Endothelial cell of umbilical vein (primary cell): ENCODE measurements at regions not wholly inside any gene's neighbourhood (a gene's known extent, or its start where the extent isn't known, plus 50 kb on each side); places are given as distances from the start of the nearest gene placed in this dataset.

Experiments used
- BruUV-seq: library from RNA; stranded (reverse); fragments of 400-500 nt; replicated peaks from 2 replicates; lab custom pipeline; 2021; lab: Mats Ljungman, UMichigan
- CTCF ChIA-PET: fragments of 300-600, 350-600 bp; sonication (Branson Sonifier 250); formaldehyde crosslinking; loops from one replicate; lab custom pipeline; 2021; ENCODE audit warnings: antibody characterized with exemption, inconsistent platforms; lab: Charles Lee
- POLR2A ChIA-PET: fragments of 300-600, 350-600 bp; sonication (Branson Sonifier 250); formaldehyde crosslinking; loops from one replicate; lab custom pipeline; 2021; ENCODE audit warnings: antibody characterized with exemption, inconsistent platforms; lab: Charles Lee
- DNase-seq: peaks from one replicate; pipeline ENCODE4 v3.0.0-alpha.2; 2011; ENCODE audit warnings: low read depth, low spot score
- FAIRE-seq: peaks from 2 replicates; lab custom pipeline; 2011; peaks lifted over from hg19 to GRCh38; lab: Jason Lieb, UNC
- H2AFZ ChIP-seq: 2 replicates; pipeline ENCODE4 v1.6.0; 2012; ENCODE audit warnings: low read depth, low read length, control low read depth, inconsistent platforms
- H3K27ac ChIP-seq: 2 replicates; pipeline ENCODE4 v1.5.1; 2011; ENCODE audit warnings: low read depth, mild to moderate bottlenecking, control low read depth, low read length, moderate library complexity; ENCODE audit not compliant: insufficient read depth
- H3K27me3 ChIP-seq, 2 experiments: 2 replicates each; pipeline versions ENCODE4 v1.6.0 to v1.6.1; 2011; ENCODE audit warnings: low read length in 2 of 2, mixed read lengths in 1 of 2; ENCODE audit not compliant: control insufficient read depth in 2 of 2, insufficient read depth in 2 of 2
- H3K36me3 ChIP-seq, 2 experiments: 2 replicates in 1 of 2; 3 replicates in 1 of 2; pipeline ENCODE4 v1.5.1; 2011; ENCODE audit warnings: low read length in 2 of 2, mild to moderate bottlenecking in 1 of 2, moderate library complexity in 1 of 2; ENCODE audit not compliant: control insufficient read depth in 2 of 2, insufficient read depth in 2 of 2; ENCODE audit errors: extremely low read depth in 1 of 2
- H3K4me1 ChIP-seq: 3 replicates; pipeline ENCODE4 v1.5.1; 2011; ENCODE audit warnings: mild to moderate bottlenecking, low read length; ENCODE audit not compliant: control insufficient read depth, insufficient read depth; ENCODE audit errors: extremely low read depth
- H3K4me2 ChIP-seq: 2 replicates; pipeline ENCODE4 v1.6.1; 2011; ENCODE audit warnings: low read length, control low read depth, mixed read lengths; ENCODE audit not compliant: insufficient read depth
- H3K4me3 ChIP-seq, 3 experiments: fragments of 200-600 bp in 1 of 3; sonication (generic), shearing (Covaris generic) in 1 of 3; replicated peaks in 1 of 3; 2 replicates each; pipeline ENCODE4 v1.5.1; 2011 to 2016; ENCODE audit warnings: control low read depth in 3 of 3, low read length in 3 of 3, mild to moderate bottlenecking in 2 of 3, inconsistent platforms in 1 of 3, low read depth in 1 of 3, moderate library complexity in 1 of 3; ENCODE audit not compliant: insufficient read depth in 1 of 3
- H3K79me2 ChIP-seq: 2 replicates; pipeline ENCODE4 v1.6.0; 2012; ENCODE audit warnings: low read length, inconsistent platforms; ENCODE audit not compliant: control insufficient read depth, insufficient read depth
- H3K9ac ChIP-seq: replicated peaks from 2 replicates; pipeline ENCODE3; 2011; ENCODE audit warnings: low read length, control low read depth; ENCODE audit not compliant: insufficient read depth; ENCODE audit errors: extremely low read depth
- H3K9me1 ChIP-seq: replicated peaks from 3 replicates; pipeline ENCODE4 v1.6.0; 2011; ENCODE audit warnings: mild to moderate bottlenecking, low read length; ENCODE audit not compliant: control insufficient read depth, insufficient read depth; ENCODE audit errors: extremely low read depth
- H3K9me3 ChIP-seq: replicated peaks from 2 replicates; pipeline ENCODE4 v1.5.1; 2012; ENCODE audit warnings: low read length, inconsistent platforms; ENCODE audit not compliant: control insufficient read depth, insufficient read depth
- H4K20me1 ChIP-seq: replicated peaks from 2 replicates; pipeline ENCODE3; 2011; ENCODE audit warnings: mild to moderate bottlenecking, low read length; ENCODE audit not compliant: control insufficient read depth, insufficient read depth; ENCODE audit errors: extremely low read depth
- EZH2 ChIP-seq: IDR thresholded peaks from 2 replicates; pipeline ENCODE4 v1.6.1; 2012; ENCODE audit warnings: borderline replicate concordance, low read depth, mild to moderate bottlenecking, moderate library complexity, low read length, inconsistent platforms; ENCODE audit not compliant: severe bottlenecking
- FOS ChIP-seq: IDR thresholded peaks from 2 replicates; pipeline ENCODE4 v1.6.1; 2011; ENCODE audit warnings: mild to moderate bottlenecking, low read length, moderate library complexity, borderline replicate concordance; ENCODE audit not compliant: insufficient read depth
- GATA2 ChIP-seq: IDR thresholded peaks from 2 replicates; pipeline ENCODE4 v1.7.0; 2011; ENCODE audit warnings: low read depth, mild to moderate bottlenecking, moderate library complexity, mixed read lengths, low read length; ENCODE audit not compliant: insufficient read length, insufficient read depth
- JUN ChIP-seq: IDR thresholded peaks from 2 replicates; pipeline ENCODE4 v1.6.1; 2011; ENCODE audit warnings: borderline replicate concordance, low read depth; ENCODE audit not compliant: insufficient read length, insufficient read depth
- MYC ChIP-seq: IDR thresholded peaks from one replicate; pipeline ENCODE4 v1.6.1; 2011; ENCODE audit warnings: mild to moderate bottlenecking, low read depth, low read length
- POLR2A ChIP-seq: IDR thresholded peaks from 2 replicates; pipeline ENCODE4 v1.6.1; 2012; ENCODE audit warnings: low read depth, mild to moderate bottlenecking, control low read depth, low read length
- POLR2AphosphoS5 ChIP-seq: IDR thresholded peaks from 2 replicates; pipeline ENCODE4 v1.6.1; 2012; ENCODE audit warnings: low read depth, mild to moderate bottlenecking, control low read depth, low read length, moderate library complexity; ENCODE audit not compliant: insufficient read depth
- dilution Hi-C: fragments of 300-500 bp; cut with MboI; formaldehyde crosslinking; loops from one replicate; pipeline ENCODE4 v1.15.0; 2019; ENCODE audit warnings: low sequenced_read_pairs; ENCODE audit not compliant: extremely low pct_ligation_motif_present
- intact Hi-C: fragments of 100-400 bp; cut with micrococcal nuclease; formaldehyde crosslinking; loops from one replicate; pipeline ENCODE4 v1.10.0; 2022
- TF ChIP-seq, protein P1 (sequence below), 2 donors: IDR thresholded peaks; 1 replicate in 1 of 2; 2 replicates in 1 of 2; pipeline ENCODE4 v1.5.1; 2011; ENCODE audit warnings: low read length in 2 of 2, mild to moderate bottlenecking in 2 of 2, moderate library complexity in 2 of 2, control low read depth in 1 of 2, inconsistent platforms in 1 of 2, low read depth in 1 of 2; ENCODE audit not compliant: insufficient read depth in 1 of 2; ENCODE audit errors: extremely low read depth in 1 of 2
- TF ChIP-seq, protein P2 (sequence below): IDR thresholded peaks from 2 replicates; pipeline ENCODE4 v1.6.1; 2011; ENCODE audit not compliant: insufficient read depth, insufficient read length

DNA sequence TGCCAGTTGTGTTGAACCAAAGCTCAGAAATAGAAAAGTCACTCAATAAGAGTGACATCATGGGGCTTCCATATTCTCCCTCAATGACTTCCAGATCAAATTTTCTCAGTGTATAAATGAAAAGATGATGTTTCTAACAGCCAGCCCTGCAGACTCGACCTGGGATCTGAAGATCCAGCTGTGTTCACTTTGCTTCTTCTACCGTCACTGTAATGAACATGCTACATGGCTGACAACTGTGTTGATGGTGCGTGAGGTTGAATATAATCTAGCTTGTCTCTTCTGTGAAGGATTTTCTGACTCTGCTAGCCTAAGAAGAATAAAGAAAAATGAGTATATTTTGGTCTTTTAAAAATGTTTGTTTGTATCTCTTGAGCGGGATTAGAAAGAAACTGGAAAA is 577.8 kb downstream of the ETNK1 start:
- no peak overlapping the region for H3K4me2 ChIP-seq
- CTCF ChIA-PET, result interaction anchor here (1.7 to 1.9 kb wide), 2 partner anchors 174 to 346 kb away, joined by 5 to 7 read pairs; no protein-coding TSS in a partner anchor
- H3K27ac ChIP-seq, result no peak overlapping the region
- DNase-seq (no peak), FAIRE-seq (no peak)
- no peak overlapping the region for H2AFZ ChIP-seq
- no peaks in the 10 kb centered on the region for H3K79me2 ChIP-seq
- TF ChIP-seq, protein P1, sequence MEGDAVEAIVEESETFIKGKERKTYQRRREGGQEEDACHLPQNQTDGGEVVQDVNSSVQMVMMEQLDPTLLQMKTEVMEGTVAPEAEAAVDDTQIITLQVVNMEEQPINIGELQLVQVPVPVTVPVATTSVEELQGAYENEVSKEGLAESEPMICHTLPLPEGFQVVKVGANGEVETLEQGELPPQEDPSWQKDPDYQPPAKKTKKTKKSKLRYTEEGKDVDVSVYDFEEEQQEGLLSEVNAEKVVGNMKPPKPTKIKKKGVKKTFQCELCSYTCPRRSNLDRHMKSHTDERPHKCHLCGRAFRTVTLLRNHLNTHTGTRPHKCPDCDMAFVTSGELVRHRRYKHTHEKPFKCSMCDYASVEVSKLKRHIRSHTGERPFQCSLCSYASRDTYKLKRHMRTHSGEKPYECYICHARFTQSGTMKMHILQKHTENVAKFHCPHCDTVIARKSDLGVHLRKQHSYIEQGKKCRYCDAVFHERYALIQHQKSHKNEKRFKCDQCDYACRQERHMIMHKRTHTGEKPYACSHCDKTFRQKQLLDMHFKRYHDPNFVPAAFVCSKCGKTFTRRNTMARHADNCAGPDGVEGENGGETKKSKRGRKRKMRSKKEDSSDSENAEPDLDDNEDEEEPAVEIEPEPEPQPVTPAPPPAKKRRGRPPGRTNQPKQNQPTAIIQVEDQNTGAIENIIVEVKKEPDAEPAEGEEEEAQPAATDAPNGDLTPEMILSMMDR (IDR thresholded peaks at IDR 0.05; ENCODE audit: extremely low read depth in 1 of 2, insufficient read depth in 1 of 2, low read depth in 1 of 2, low read length in 2 of 2), result no peak
- TF ChIP-seq, protein P2, sequence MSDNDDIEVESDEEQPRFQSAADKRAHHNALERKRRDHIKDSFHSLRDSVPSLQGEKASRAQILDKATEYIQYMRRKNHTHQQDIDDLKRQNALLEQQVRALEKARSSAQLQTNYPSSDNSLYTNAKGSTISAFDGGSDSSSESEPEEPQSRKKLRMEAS, result no peak
- TF ChIP-seq GATA2 (no peak), MYC (no peak), JUN (no peak), FOS (no peak), POLR2A (no peak), EZH2 (no peak), POLR2AphosphoS5 (no peak)
- peaks cover 0 to 3% of the 10 kb centered on the region in 2 experiments for H3K27me3 ChIP-seq
- H3K4me3 ChIP-seq, result no peak overlapping the region
- H3K9ac ChIP-seq, result no peak overlapping the region
- H3K4me1 ChIP-seq, result no peaks in the 10 kb centered on the region
- no TSS peak for BruUV-seq
- H3K9me3 ChIP-seq, result no peaks in the 10 kb centered on the region
- H4K20me1 ChIP-seq, result no peaks in the 10 kb centered on the region
- dilution Hi-C loops (no loop called here), intact Hi-C loops (loop anchor here (5.0 to 10.0 kb wide), 3 partner anchors 518 to 1525 kb away; no protein-coding TSS in a partner anchor)
- POLR2A ChIA-PET, result no interaction called here
- no peaks in the 10 kb centered on the region for H3K36me3 ChIP-seq
- no peaks in the 10 kb centered on the region for H3K9me1 ChIP-seq
